C4-2B (cell line): ENCODE measurements at regions not wholly inside any gene's neighbourhood (a gene's known extent, or its start where the extent isn't known, plus 50 kb on each side); places are given as distances from the start of the nearest gene placed in this dataset.
"Not testable (repeated sequence)": the region's sequence is repeated elsewhere in the genome, so short reads cannot be mapped to it uniquely, and the experiment has no call there.

Experiments used
- CTCF ChIP-seq: fragments of 450-650 bp; conservative IDR thresholded peaks from 2 replicates; pipeline ENCODE4 v1.5.1; 2017; ENCODE audit warnings: mild to moderate bottlenecking
- ZFX ChIP-seq: fragments of 450-650 bp; IDR thresholded peaks from 2 replicates; pipeline ENCODE4 v1.6.1; 2017

DNA sequence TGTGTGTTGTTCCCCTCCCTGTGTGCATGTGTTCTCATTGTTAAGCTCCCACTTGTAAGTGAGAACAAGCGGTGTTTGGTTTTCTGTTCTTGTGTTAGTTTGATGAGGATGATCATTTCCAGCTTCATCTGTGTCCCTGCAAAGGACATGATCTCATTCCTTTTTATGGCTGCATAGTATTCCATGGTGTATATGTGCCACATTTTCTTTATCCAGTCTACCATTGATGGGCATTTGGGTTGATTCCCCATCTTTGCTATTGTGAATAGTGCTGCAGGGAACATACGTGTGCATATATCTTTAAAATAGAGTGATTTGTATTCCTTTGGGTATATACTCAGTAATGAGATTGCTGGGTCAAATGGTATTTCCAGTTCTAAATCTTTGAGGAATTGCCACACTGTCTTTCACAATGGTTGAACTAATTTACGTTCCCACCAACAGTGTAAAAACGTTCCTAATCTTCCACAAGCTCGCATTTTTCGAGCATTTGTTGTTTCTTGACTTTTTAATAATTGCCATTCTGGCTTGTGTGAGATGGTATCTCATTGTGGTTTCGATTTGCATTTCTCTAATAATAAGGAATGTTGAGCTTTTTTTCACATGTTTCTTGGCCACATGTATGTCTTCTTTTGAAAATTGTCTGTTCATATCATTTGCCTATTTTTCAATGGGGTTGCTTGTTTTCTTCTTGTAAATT, 60.6 kb upstream of the PPP1R12A start:
- not testable (repeated sequence) for TF ChIP-seq CTCF, ZFX
